Neural cell (in vitro differentiated cells): ENCODE measurements at regions not wholly inside any gene's neighbourhood (a gene's known extent, or its start where the extent isn't known, plus 50 kb on each side); places are given as distances from the start of the nearest gene placed in this dataset.

Experiments used
- CTCF ChIP-seq: fragments of 450-650 bp; IDR thresholded peaks from 2 replicates; pipeline ENCODE4 v1.5.1; 2014; ENCODE audit warnings: antibody characterized with exemption, mild to moderate bottlenecking, moderate library complexity; ENCODE audit not compliant: poor library complexity, severe bottlenecking
- EZH2 ChIP-seq: fragments of 200-600, 300-800 bp; shearing (Covaris generic), sonication (generic); IDR thresholded peaks from 2 replicates; pipeline ENCODE4 v1.6.1; 2014; ENCODE audit warnings: antibody characterized with exemption, low read length, borderline replicate concordance, mild to moderate bottlenecking; ENCODE audit not compliant: insufficient read depth, poor library complexity, severe bottlenecking
- MXI1 ChIP-seq: fragments of 450-650 bp; conservative IDR thresholded peaks from 2 replicates; pipeline ENCODE4 v1.6.1; 2014; ENCODE audit warnings: antibody characterized with exemption, mild to moderate bottlenecking; ENCODE audit not compliant: poor library complexity, severe bottlenecking
- POLR2AphosphoS5 ChIP-seq: IDR thresholded peaks from 2 replicates; pipeline ENCODE4 v1.6.1; 2012
- RAD21 ChIP-seq: fragments of 450-650 bp; conservative IDR thresholded peaks from 2 replicates; pipeline ENCODE4 v1.6.1; 2014; ENCODE audit warnings: antibody characterized with exemption, mild to moderate bottlenecking, moderate library complexity
- REST ChIP-seq: IDR thresholded peaks from 2 replicates; pipeline ENCODE4 v1.6.1; 2012; ENCODE audit warnings: borderline replicate concordance

- no peak for TF ChIP-seq CTCF
- no peak for TF ChIP-seq MXI1
- TF ChIP-seq POLR2AphosphoS5, result no peak
- TF ChIP-seq REST, result no peak
- no peak for TF ChIP-seq RAD21
- TF ChIP-seq EZH2, result no peak
Observed at GRCh38 chr9:78791779-78792178, 494.9 kb downstream of the PSAT1 start.
